Neutrophil (primary cell): ENCODE measurements at regions not wholly inside any gene's neighbourhood (a gene's known extent, or its start where the extent isn't known, plus 50 kb on each side); places are given as distances from the start of the nearest gene placed in this dataset.
"Not testable (repeated sequence)": the region's sequence is repeated elsewhere in the genome, so short reads cannot be mapped to it uniquely, and the experiment has no call there.

Experiments
- H3K27ac ChIP-seq: fragments of 200-600 bp; sonication (generic); 2 replicates; pipeline ENCODE4 v1.5.1; 2016; ENCODE audit warnings: mild to moderate bottlenecking, moderate library complexity
- H3K27me3 ChIP-seq: fragments of 200-600 bp; sonication (generic); 2 replicates; pipeline ENCODE4 v1.6.0; 2016; ENCODE audit warnings: mild to moderate bottlenecking
- H3K36me3 ChIP-seq: fragments of 200-600 bp; sonication (generic); 2 replicates; pipeline ENCODE4 v1.5.1; 2017
- H3K4me1 ChIP-seq, 2 experiments: fragments of 200-600 bp in 1 of 2; sonication (generic) in 1 of 2; 1 replicate in 1 of 2; 2 replicates in 1 of 2; pipeline versions ENCODE4 v1.5.1 to v1.6.1; 2013 to 2016; ENCODE audit warnings: low read depth in 1 of 2, low read length in 1 of 2, mild to moderate bottlenecking in 1 of 2, moderate library complexity in 1 of 2; ENCODE audit not compliant: control insufficient read depth in 1 of 2, insufficient read depth in 1 of 2
- H3K4me3 ChIP-seq, 2 experiments: fragments of 200-600 bp in 1 of 2; sonication (generic) in 1 of 2; 1 replicate in 1 of 2; 2 replicates in 1 of 2; pipeline ENCODE4 v1.5.1; 2013 to 2016; ENCODE audit warnings: low read depth in 1 of 2, low read length in 1 of 2, mild to moderate bottlenecking in 1 of 2, moderate library complexity in 1 of 2
- H3K9me3 ChIP-seq: fragments of 200-600 bp; sonication (generic); 2 replicates; pipeline ENCODE4 v1.5.1; 2016
- CTCF ChIP-seq: fragments of 200-600 bp; sonication (generic); IDR thresholded peaks from 2 replicates; pipeline ENCODE4 v1.5.1; 2016; ENCODE audit warnings: antibody characterized with exemption

DNA sequence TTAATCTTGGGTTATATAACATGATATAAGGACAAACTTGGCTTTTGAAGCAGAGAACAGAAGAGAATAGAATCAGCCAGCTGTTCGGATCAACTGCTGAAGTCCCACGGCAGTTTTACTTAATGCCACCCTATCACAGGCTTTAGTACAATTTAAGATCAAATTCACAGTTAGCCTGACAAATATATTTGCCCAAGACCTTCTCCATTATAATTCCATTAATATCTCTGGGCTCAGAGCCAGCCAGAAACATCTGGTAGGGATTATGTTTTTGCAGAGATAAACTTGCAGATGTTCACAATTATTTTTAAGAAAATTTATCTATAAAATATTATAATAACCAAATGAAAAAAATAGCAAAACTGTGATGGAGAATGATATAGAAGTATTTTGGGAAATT is 381.4 kb downstream of the RAD51AP2 start:
- no peak overlapping the region for H3K4me3 ChIP-seq
- TF ChIP-seq CTCF = no peak
- H3K36me3 ChIP-seq = no peaks in the 10 kb centered on the region
- H3K27me3 ChIP-seq = no peaks in the 10 kb centered on the region
- no peak overlapping the region for H3K27ac ChIP-seq
- no peaks in the 10 kb centered on the region for H3K9me3 ChIP-seq
- H3K4me1 ChIP-seq = no peaks in the 10 kb centered on the region

DNA sequence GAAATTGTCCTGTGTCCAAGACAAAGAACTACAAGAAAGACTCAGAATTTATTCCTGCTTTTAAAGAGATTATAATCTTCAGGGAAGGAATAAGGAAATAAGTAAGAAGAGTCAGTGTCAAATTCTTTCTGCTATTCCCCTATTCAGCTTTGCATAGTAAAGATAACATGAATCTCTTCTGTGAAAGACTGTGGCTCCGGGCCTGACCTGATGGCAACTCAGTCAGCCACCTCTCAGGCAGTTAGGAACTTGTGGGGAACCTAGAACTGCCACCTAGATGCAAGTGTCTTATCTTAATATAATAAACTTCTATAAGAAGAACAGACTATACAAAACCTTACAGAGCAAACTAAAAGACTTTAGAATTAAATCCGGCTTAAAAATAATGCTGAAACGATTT is 382.0 kb downstream of the RAD51AP2 start:
- no peak for TF ChIP-seq CTCF

DNA sequence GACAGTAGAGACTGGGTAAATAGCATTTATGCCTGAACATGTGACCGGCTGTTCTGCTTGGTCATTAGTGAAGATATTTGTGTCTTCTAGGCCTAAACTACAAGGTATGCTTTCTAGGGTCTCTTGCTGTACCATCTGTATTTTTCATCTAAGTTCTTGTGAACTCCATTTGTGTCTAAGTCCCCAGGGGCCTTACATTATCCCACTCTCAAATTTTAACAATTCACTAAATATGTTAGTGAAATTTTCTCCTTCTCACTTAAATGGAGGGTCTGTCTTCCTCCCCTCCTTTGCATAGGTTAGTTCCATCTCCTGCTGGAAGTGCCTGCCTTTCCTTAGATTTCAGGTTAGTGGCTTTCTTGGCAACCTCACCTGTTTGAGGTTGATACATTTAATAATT is 382.6 kb downstream of the RAD51AP2 start:
- Histone ChIP-seq H3K4me1 (no peaks in the 10 kb centered on the region), H3K27me3 (no peaks in the 10 kb centered on the region), H3K36me3 (no peaks in the 10 kb centered on the region), H3K4me3 (no peak overlapping the region), H3K9me3 (no peaks in the 10 kb centered on the region), H3K27ac (no peak overlapping the region)
- TF ChIP-seq CTCF = no peak

More for the DNA sequence above, 382.0 kb downstream of the RAD51AP2 start:
- Histone ChIP-seq H3K4me3 (no peak overlapping the region), H3K27ac (no peak overlapping the region), H3K36me3 (no peaks in the 10 kb centered on the region), H3K27me3 (no peaks in the 10 kb centered on the region), H3K4me1 (no peaks in the 10 kb centered on the region), H3K9me3 (no peaks in the 10 kb centered on the region)

GRCh38 chr2:17133052-17133671 is 385.1 kb downstream of the RAD51AP2 start:
- Histone ChIP-seq H3K27me3 (no peaks in the 10 kb centered on the region), H3K27ac (no peak overlapping the region), H3K4me1 (no peaks in the 10 kb centered on the region), H3K4me3 (no peak overlapping the region), H3K36me3 (no peaks in the 10 kb centered on the region), H3K9me3 (no peaks in the 10 kb centered on the region)
- TF ChIP-seq CTCF = no peak

GRCh38 chr2:17130627-17131026 is 387.6 kb downstream of the RAD51AP2 start:
- not testable (repeated sequence) for H3K4me3 ChIP-seq, H3K27me3 ChIP-seq, H3K9me3 ChIP-seq, H3K36me3 ChIP-seq, H3K27ac ChIP-seq, H3K4me1 ChIP-seq

- no peaks in the 10 kb centered on the region for H3K4me1 ChIP-seq
- H3K36me3 ChIP-seq = no peaks in the 10 kb centered on the region
- H3K27ac ChIP-seq = no peak overlapping the region
Observed at GRCh38 chr2:17125989-17126620, 392.1 kb downstream of the RAD51AP2 start.

More at GRCh38 chr2:17125989-17126620, 392.1 kb downstream of the RAD51AP2 start:
- no peak for TF ChIP-seq CTCF
- no peaks in the 10 kb centered on the region for H3K27me3 ChIP-seq
- no peaks in the 10 kb centered on the region for H3K9me3 ChIP-seq
- H3K4me3 ChIP-seq = no peak overlapping the region
